ENCODE measurements at regions not wholly inside any gene's neighbourhood (a gene's known extent, or its start where the extent isn't known, plus 50 kb on each side); places are given as distances from the start of the nearest gene placed in this dataset.

- WGBS, 2 donors (ENCODE audit: low coverage in 1 of 2) = 77% methylated on average over 3 of the region's 3 CpGs
- intact Hi-C loops (cut with DNase I; ENCODE audit: low total_unique reads) (no loop called here), in situ Hi-C loops (cut with MboI; ENCODE audit: low pct_ligation_motif_present in 1 of 4, low pct_unique_long_range_greater_than_20kb in 1 of 4, low sequenced_read_pairs in 3 of 4) (no loop called here)
These were observed 736.6 kb upstream of the NRSN1 start for GRCh38 chr6:23389386-23389785.

DNA sequence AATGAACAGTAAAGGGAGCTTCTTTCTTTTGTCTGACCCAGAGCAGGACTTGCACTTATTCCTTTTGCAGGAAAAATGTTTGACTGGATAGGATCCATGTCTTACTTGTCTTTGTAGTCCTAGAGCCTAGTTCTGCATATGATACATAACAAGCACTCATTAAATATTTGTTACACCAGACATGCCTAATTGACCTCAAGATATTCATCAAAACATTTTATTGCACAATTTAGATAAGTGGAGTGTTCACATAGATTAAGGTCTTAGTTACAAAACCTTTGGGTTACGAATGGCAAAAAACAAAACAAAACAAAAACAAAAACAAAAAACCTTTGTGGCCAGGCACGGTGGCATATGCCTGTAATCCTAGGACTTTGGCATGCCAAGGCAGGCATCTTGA is 735.8 kb upstream of the NRSN1 start:
- intact Hi-C loops (cut with DNase I; ENCODE audit: low total_unique reads) (no loop called here), in situ Hi-C loops (cut with MboI; ENCODE audit: low pct_ligation_motif_present in 1 of 4, low pct_unique_long_range_greater_than_20kb in 1 of 4, low sequenced_read_pairs in 3 of 4) (no loop called here)
- Histone ChIP-seq H3K4me3 (no peak overlapping the region), H3K27me3 (no peaks in the 10 kb centered on the region), H3K27ac (no peak overlapping the region), H3K4me1 (no peaks in the 10 kb centered on the region), H3K36me3 (no peaks in the 10 kb centered on the region), H3K9me3 (no peaks in the 10 kb centered on the region)
- DNase-seq = no peak
- no peak for TF ChIP-seq POLR2AphosphoS5 (IDR thresholded peaks at IDR 0.05)
- no peak for TF ChIP-seq POLR2A (IDR thresholded peaks at IDR 0.05)
- TF ChIP-seq CTCF (IDR thresholded peaks at IDR 0.05) = no peak
- TF ChIP-seq EP300 (IDR thresholded peaks at IDR 0.05; ENCODE audit: low read depth) = no peak
- 60 to 71% methylated on average over 2 of the region's 2 CpGs for WGBS, 2 donors (ENCODE audit: low coverage in 1 of 2)

More at GRCh38 chr6:23389386-23389785, 736.6 kb upstream of the NRSN1 start:
- H3K27ac ChIP-seq = no peak overlapping the region
- no peak for TF ChIP-seq CTCF (IDR thresholded peaks at IDR 0.05)
- no peak for TF ChIP-seq EP300 (IDR thresholded peaks at IDR 0.05; ENCODE audit: low read depth)
- no peak for TF ChIP-seq POLR2A (IDR thresholded peaks at IDR 0.05)
- no peak for TF ChIP-seq POLR2AphosphoS5 (IDR thresholded peaks at IDR 0.05)
- H3K4me3 ChIP-seq = no peak overlapping the region
- no peaks in the 10 kb centered on the region for H3K36me3 ChIP-seq
- no peak for DNase-seq
- no peaks in the 10 kb centered on the region for H3K9me3 ChIP-seq
- H3K27me3 ChIP-seq = no peaks in the 10 kb centered on the region
- H3K4me1 ChIP-seq = no peaks in the 10 kb centered on the region

DNA sequence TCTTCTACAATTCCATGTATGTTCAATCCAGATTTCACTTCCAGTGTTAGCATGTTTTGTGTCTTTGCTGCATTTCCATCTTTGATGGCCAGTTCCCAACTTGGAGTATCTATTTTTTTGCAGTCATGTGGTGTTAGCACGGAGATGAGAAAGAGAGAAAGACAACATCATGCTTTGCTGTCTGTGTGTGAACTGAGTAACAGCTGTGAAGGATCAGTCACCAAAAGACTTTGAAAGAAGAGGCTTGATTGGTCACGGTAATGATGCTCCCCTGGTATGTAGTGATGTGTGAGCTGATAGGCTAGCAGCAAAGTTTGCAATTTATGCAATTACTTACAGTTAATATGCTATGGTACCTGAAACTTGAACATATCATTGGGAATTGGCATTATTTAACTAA is 731.3 kb upstream of the NRSN1 start:
- WGBS, 2 donors (ENCODE audit: low coverage in 1 of 2) = 22 to 59% methylated on average over 2 of the region's 2 CpGs
- H3K36me3 ChIP-seq = no peaks in the 10 kb centered on the region

DNA sequence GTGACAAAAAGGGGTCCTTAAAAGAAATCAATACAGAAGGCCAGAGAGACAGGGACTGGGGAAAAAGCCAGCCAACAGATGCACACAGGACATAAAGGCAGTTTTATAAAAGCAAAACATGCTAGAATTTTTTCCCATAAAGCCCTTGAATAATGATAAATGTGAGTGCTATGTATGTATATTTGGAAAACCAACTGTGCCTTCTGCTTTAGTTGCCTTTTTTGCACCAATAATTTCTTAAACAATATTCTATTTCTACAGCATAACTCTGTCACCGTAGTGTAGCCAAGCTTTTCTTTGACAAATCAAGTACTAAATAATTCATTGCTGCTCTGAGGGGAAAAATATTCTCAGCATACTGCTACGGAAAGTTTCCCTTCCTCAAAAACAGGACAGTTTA is 730.6 kb upstream of the NRSN1 start:
- no peaks in the 10 kb centered on the region for H3K27me3 ChIP-seq
- in situ Hi-C loops (cut with MboI; ENCODE audit: low pct_ligation_motif_present in 1 of 4, low pct_unique_long_range_greater_than_20kb in 1 of 4, low sequenced_read_pairs in 3 of 4) = no loop called here
- DNase-seq = no peak

More for the DNA sequence above, 731.3 kb upstream of the NRSN1 start:
- no peaks in the 10 kb centered on the region for H3K4me1 ChIP-seq
- in situ Hi-C loops (cut with MboI; ENCODE audit: low pct_ligation_motif_present in 1 of 4, low pct_unique_long_range_greater_than_20kb in 1 of 4, low sequenced_read_pairs in 3 of 4) = no loop called here
- TF ChIP-seq POLR2A (IDR thresholded peaks at IDR 0.05) = no peak
- TF ChIP-seq CTCF (IDR thresholded peaks at IDR 0.05) = no peak
- no peak for TF ChIP-seq POLR2AphosphoS5 (IDR thresholded peaks at IDR 0.05)
- TF ChIP-seq EP300 (IDR thresholded peaks at IDR 0.05; ENCODE audit: low read depth) = no peak
- DNase-seq = no peak
- intact Hi-C loops (cut with DNase I; ENCODE audit: low total_unique reads) = no loop called here
- H3K9me3 ChIP-seq = no peaks in the 10 kb centered on the region
- no peaks in the 10 kb centered on the region for H3K27me3 ChIP-seq
- no peak overlapping the region for H3K4me3 ChIP-seq
- no peak overlapping the region for H3K27ac ChIP-seq

More for the DNA sequence above, 730.6 kb upstream of the NRSN1 start:
- 83 to 88% methylated on average over 2 of the region's 2 CpGs for WGBS, 2 donors (ENCODE audit: low coverage in 1 of 2)
- Histone ChIP-seq H3K4me3 (no peak overlapping the region), H3K4me1 (no peaks in the 10 kb centered on the region), H3K36me3 (no peaks in the 10 kb centered on the region), H3K9me3 (no peaks in the 10 kb centered on the region), H3K27ac (no peak overlapping the region)
- no peak for TF ChIP-seq EP300 (IDR thresholded peaks at IDR 0.05; ENCODE audit: low read depth)
- no peak for TF ChIP-seq POLR2A (IDR thresholded peaks at IDR 0.05)
- no peak for TF ChIP-seq CTCF (IDR thresholded peaks at IDR 0.05)
- TF ChIP-seq POLR2AphosphoS5 (IDR thresholded peaks at IDR 0.05) = no peak
- intact Hi-C loops (cut with DNase I; ENCODE audit: low total_unique reads) = no loop called here

All from transverse colon (tissue), 4 donors.